ENCODE measurements at regions not wholly inside any gene's neighbourhood (a gene's known extent, or its start where the extent isn't known, plus 50 kb on each side); places are given as distances from the start of the nearest gene placed in this dataset.
"Not testable (repeated sequence)": the region's sequence is repeated elsewhere in the genome, so short reads cannot be mapped to it uniquely, and the experiment has no call there.

GRCh38 chr13:65275108-65275507, 1955.0 kb downstream of the PCDH9 start:
- DNase-seq (no peak), ATAC-seq (no peak)
- Histone ChIP-seq H3K27ac (no peak overlapping the region), H3K9me3 (peaks cover 18% of the 10 kb centered on the region), H3K27me3 (ENCODE audit: low read depth) (no peaks in the 10 kb centered on the region), H3K4me3 (no peak overlapping the region), H3K36me3 (no peaks in the 10 kb centered on the region), H3K4me1 (no peaks in the 10 kb centered on the region)
- intact Hi-C loops (cut with DNase I), result no loop called here
- TF ChIP-seq CTCF (IDR thresholded peaks at IDR 0.05), result no peak

DNA sequence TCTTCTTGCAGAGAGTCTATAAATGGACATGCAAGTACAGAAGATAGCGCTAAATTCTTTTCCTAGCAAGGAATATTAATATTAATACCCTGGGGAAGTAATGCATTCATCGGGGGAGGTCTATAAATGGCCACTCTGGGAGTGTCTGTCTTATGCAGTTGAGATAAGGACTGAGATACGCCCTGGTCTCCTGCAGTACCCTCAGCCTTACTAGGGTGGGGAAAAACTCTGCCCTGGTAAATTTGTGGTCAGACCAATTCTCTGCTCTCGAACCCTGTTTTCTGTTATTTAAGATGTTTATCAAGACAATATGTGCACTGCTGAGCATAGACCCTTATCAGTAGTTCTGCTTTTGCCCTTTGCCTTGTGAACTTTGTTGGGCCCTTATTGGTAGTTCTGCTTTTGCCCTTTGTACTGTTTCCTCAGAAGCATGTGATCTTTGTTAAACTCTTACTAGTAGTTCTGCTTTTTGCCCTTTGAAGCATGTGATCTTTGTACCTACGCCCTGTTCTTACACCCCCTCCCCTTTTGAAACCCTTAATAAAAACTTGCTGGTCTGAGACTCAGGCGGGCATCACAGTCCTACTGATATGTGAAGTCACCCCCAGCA, 1956.2 kb downstream of the PCDH9 start:
- H3K9me3 ChIP-seq, result peaks cover 18% of the 10 kb centered on the region
- H3K27ac ChIP-seq; intact Hi-C loops (cut with DNase I); H3K36me3 ChIP-seq; H3K4me3 ChIP-seq; H3K4me1 ChIP-seq; DNase-seq; ATAC-seq; H3K27me3 ChIP-seq (ENCODE audit: low read depth): not testable (repeated sequence)

GRCh38 chr13:65268009-65268408, 1962.1 kb downstream of the PCDH9 start:
- no peaks in the 10 kb centered on the region for H3K27me3 ChIP-seq (ENCODE audit: low read depth)
- H3K4me3 ChIP-seq, result no peak overlapping the region
- H3K4me1 ChIP-seq, result no peaks in the 10 kb centered on the region
- no peaks in the 10 kb centered on the region for H3K36me3 ChIP-seq
- DNase-seq (no peak), ATAC-seq (no peak)
- intact Hi-C loops (cut with DNase I), result no loop called here
- no peak for TF ChIP-seq CTCF (IDR thresholded peaks at IDR 0.05)
- no peaks in the 10 kb centered on the region for H3K9me3 ChIP-seq
- H3K27ac ChIP-seq, result no peak overlapping the region

DNA sequence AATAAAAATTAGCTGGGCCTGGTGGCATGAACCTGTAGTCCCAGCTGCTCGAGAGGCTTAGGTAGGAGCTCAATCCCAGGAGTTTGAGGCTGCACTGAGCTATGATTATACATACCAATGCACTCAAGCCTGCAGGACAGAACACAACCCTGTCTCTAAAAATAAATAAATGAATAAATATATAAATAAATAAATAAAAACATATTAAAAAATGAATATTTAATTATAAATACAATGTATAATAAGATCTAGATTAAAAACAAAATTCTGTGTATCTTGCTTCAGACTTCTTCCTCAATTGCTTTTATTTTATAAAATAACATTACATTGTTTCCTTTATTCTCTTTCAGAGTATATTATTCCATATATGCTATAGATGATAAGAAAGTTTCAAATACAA, 1964.1 kb downstream of the PCDH9 start:
- no peak overlapping the region for H3K27ac ChIP-seq
- no peaks in the 10 kb centered on the region for H3K36me3 ChIP-seq
- no peaks in the 10 kb centered on the region for H3K27me3 ChIP-seq (ENCODE audit: low read depth)
- no peak for ATAC-seq
- H3K9me3 ChIP-seq, result no peaks in the 10 kb centered on the region
- no peak for DNase-seq
- H3K4me1 ChIP-seq, result no peaks in the 10 kb centered on the region
- intact Hi-C loops (cut with DNase I), result no loop called here
- H3K4me3 ChIP-seq, result no peak overlapping the region
- TF ChIP-seq CTCF (IDR thresholded peaks at IDR 0.05), result no peak

GRCh38 chr13:65264066-65264465, 1966.1 kb downstream of the PCDH9 start:
- no peaks in the 10 kb centered on the region for H3K9me3 ChIP-seq
- no peaks in the 10 kb centered on the region for H3K27me3 ChIP-seq (ENCODE audit: low read depth)
- H3K36me3 ChIP-seq, result no peaks in the 10 kb centered on the region
- intact Hi-C loops (cut with DNase I), result no loop called here
- H3K4me3 ChIP-seq, result no peak overlapping the region
- DNase-seq, result no peak
- TF ChIP-seq CTCF (IDR thresholded peaks at IDR 0.05), result no peak
- no peaks in the 10 kb centered on the region for H3K4me1 ChIP-seq
- peak; percentile 24 to 61 for ATAC-seq
- no peak overlapping the region for H3K27ac ChIP-seq

GRCh38 chr13:65260946-65261891, 1968.9 kb downstream of the PCDH9 start:
- no peaks in the 10 kb centered on the region for H3K4me1 ChIP-seq
- no peak for ATAC-seq
- no peak overlapping the region for H3K4me3 ChIP-seq
- H3K36me3 ChIP-seq, result no peaks in the 10 kb centered on the region
- DNase-seq, result no peak
- H3K9me3 ChIP-seq, result no peaks in the 10 kb centered on the region
- no peak for TF ChIP-seq CTCF (IDR thresholded peaks at IDR 0.05)
- H3K27me3 ChIP-seq (ENCODE audit: low read depth), result no peaks in the 10 kb centered on the region
- no peak overlapping the region for H3K27ac ChIP-seq
- intact Hi-C loops (cut with DNase I), result no loop called here

All from lower lobe of right lung (tissue), 2 donors.